ENCODE measurements at regions not wholly inside any gene's neighbourhood (a gene's known extent, or its start where the extent isn't known, plus 50 kb on each side); places are given as distances from the start of the nearest gene placed in this dataset.
"Not testable (repeated sequence)": the region's sequence is repeated elsewhere in the genome, so short reads cannot be mapped to it uniquely, and the experiment has no call there.

DNA sequence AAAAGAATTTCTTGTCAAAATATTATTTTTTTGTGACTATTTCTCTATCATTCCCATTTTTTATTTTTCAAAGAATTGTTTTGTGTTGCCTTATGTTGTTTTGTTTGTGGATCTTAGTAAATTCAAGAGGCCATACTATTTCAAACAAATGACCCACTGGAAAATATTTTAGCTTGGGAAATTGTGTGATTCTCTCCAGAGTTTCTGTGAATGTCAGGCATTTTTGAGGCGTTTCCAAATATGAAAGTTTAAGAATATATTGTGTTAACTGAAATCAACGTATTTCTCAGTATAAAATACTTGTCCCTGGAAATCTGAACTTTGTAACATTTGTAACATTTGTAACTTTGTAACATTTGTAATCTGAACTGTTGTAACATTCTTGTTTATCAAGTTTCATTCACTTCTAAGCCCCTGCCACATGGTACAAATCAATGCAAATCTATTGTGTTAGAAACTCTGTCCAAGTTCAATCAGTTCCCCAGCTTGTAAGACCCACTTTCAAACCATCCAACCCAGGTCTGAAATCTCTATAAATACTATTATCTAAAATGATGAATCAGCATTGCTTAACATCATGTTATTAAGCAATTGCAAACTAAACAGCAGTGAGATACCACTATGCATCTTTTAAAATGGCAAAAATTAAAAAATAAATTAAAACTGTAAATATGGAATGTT, 465.4 kb upstream of the GRID2 start:
- H3K36me3 ChIP-seq (ENCODE audit: control insufficient read depth, insufficient read depth, low read length): no peaks in the 10 kb centered on the region
- FAIRE-seq: no peak
- no peak for TF ChIP-seq CTCF (IDR thresholded peaks at IDR 0.05; ENCODE audit: insufficient read depth, low read length, severe bottlenecking)
- no peak overlapping the region for H3K4me3 ChIP-seq (ENCODE audit: low read depth, low read length)
- no peaks in the 10 kb centered on the region for H3K27me3 ChIP-seq (ENCODE audit: control insufficient read depth, insufficient read depth, low read length)
- DNase-seq (ENCODE audit: low read depth): peak; percentile 7

GRCh38 chr4:91840359-91840758, 463.4 kb upstream of the GRID2 start:
- no peak for FAIRE-seq
- TF ChIP-seq CTCF (IDR thresholded peaks at IDR 0.05; ENCODE audit: insufficient read depth, low read length, severe bottlenecking): no peak
- Histone ChIP-seq H3K36me3 (ENCODE audit: control insufficient read depth, insufficient read depth, low read length) (no peaks in the 10 kb centered on the region), H3K27me3 (ENCODE audit: control insufficient read depth, insufficient read depth, low read length) (no peaks in the 10 kb centered on the region), H3K4me3 (ENCODE audit: low read depth, low read length) (no peak overlapping the region)
- peak; percentile 2 for DNase-seq (ENCODE audit: low read depth)

- TF ChIP-seq CTCF (IDR thresholded peaks at IDR 0.05; ENCODE audit: insufficient read depth, low read length, severe bottlenecking): no peak
- no peaks in the 10 kb centered on the region for H3K27me3 ChIP-seq (ENCODE audit: control insufficient read depth, insufficient read depth, low read length)
- FAIRE-seq (no peak), DNase-seq (ENCODE audit: low read depth) (no peak)
- no peaks in the 10 kb centered on the region for H3K36me3 ChIP-seq (ENCODE audit: control insufficient read depth, insufficient read depth, low read length)
- no peak overlapping the region for H3K4me3 ChIP-seq (ENCODE audit: low read depth, low read length)
These were observed 457.5 kb upstream of the GRID2 start for GRCh38 chr4:91846233-91846632.

DNA sequence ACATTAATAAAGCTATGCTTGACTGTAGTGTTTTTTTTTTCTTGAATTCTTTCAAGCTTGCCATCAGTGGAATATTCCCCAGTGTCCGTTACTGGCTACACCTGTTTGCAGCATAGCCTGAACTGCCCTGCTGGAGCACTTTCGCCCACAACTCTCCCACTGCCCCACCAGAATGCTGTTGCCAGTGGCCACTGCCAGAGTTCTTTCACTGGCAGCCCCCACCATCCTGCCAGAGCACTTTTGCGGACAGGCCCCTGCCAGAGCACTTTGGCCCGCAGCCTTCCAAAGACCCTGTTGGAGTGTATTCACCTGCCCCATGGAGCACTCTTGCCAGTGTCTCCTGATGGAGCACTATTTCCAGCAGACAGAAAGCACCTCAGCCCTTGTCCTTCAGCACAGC, 452.3 kb upstream of the GRID2 start:
- Histone ChIP-seq H3K27me3 (ENCODE audit: control insufficient read depth, insufficient read depth, low read length) (no peaks in the 10 kb centered on the region), H3K36me3 (ENCODE audit: control insufficient read depth, insufficient read depth, low read length) (no peaks in the 10 kb centered on the region), H3K4me3 (ENCODE audit: low read depth, low read length) (no peak overlapping the region)
- DNase-seq (ENCODE audit: low read depth) (no peak), FAIRE-seq (no peak)
- TF ChIP-seq CTCF (IDR thresholded peaks at IDR 0.05; ENCODE audit: insufficient read depth, low read length, severe bottlenecking): no peak

- Histone ChIP-seq H3K36me3 (ENCODE audit: control insufficient read depth, insufficient read depth, low read length) (no peaks in the 10 kb centered on the region), H3K27me3 (ENCODE audit: control insufficient read depth, insufficient read depth, low read length) (no peaks in the 10 kb centered on the region), H3K4me3 (ENCODE audit: low read depth, low read length) (no peak overlapping the region)
- no peak for DNase-seq (ENCODE audit: low read depth)
- FAIRE-seq: no peak
- TF ChIP-seq CTCF (IDR thresholded peaks at IDR 0.05; ENCODE audit: insufficient read depth, low read length, severe bottlenecking): no peak
These were observed 415.8 kb upstream of the GRID2 start for GRCh38 chr4:91887926-91888325.

GRCh38 chr4:91891217-91891616, 412.5 kb upstream of the GRID2 start:
- H3K36me3 ChIP-seq (ENCODE audit: control insufficient read depth, insufficient read depth, low read length); H3K4me3 ChIP-seq (ENCODE audit: low read depth, low read length); DNase-seq (ENCODE audit: low read depth); H3K27me3 ChIP-seq (ENCODE audit: control insufficient read depth, insufficient read depth, low read length); FAIRE-seq: not testable (repeated sequence)

Data from bronchial epithelial cell (primary cell).